ENCODE measurements at regions not wholly inside any gene's neighbourhood (a gene's known extent, or its start where the extent isn't known, plus 50 kb on each side); places are given as distances from the start of the nearest gene placed in this dataset.

DNA sequence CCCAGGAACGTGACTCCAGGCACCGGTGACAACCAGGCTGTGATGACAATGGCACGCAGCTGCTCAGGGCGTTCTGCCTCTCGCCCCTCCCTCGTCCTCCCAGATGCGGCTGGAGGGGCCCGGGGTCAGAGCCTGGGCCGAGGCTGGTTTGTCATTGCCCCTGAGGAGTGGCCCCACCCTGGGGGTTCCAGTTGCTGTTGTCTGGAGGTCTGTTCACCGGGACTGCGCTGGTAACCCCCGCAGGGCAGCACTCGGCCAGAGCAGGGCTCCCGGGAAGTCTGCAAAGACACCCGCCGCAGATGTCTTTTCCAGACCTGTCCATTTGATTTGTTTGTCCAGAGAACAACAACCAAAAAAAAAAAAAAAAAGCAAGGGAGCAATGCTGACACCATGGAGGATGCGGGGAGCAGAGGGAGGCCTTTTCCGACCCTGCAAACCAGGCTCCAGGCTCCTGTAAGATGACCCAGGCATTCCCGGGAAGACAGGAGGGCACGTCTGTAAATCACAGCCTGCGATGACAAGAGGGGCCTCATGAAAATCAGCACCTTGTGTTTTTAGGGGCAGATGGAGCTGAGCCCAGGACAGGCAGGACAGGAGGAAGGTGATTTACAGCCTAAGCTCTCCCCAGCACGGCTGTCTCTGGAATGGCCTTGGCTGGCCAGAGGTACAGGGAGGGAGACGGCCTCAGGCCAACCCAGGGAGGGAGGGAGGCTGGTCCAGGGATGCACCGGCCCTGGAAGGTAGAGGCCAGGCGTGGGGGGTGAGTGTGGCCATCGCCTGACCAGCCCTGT lies 189.3 kb downstream of the ERMARD start:
- H3K27ac ChIP-seq (ENCODE audit: low read length) = no peak overlapping the region
- H3K27me3 ChIP-seq (ENCODE audit: insufficient read depth, low read length) = peaks cover 22% of the 10 kb centered on the region
- H3K9me3 ChIP-seq (ENCODE audit: insufficient read depth, low read depth, low read length) = peaks cover 5% of the 10 kb centered on the region
- no peak overlapping the region for H3K4me3 ChIP-seq (ENCODE audit: low read length)
- no peaks in the 10 kb centered on the region for H3K4me1 ChIP-seq (ENCODE audit: insufficient read depth, low read length)
- H3K36me3 ChIP-seq (ENCODE audit: insufficient read depth, low read depth, low read length) = no peaks in the 10 kb centered on the region
- H3K9ac ChIP-seq (ENCODE audit: low read depth, low read length) = no peak overlapping the region

DNA sequence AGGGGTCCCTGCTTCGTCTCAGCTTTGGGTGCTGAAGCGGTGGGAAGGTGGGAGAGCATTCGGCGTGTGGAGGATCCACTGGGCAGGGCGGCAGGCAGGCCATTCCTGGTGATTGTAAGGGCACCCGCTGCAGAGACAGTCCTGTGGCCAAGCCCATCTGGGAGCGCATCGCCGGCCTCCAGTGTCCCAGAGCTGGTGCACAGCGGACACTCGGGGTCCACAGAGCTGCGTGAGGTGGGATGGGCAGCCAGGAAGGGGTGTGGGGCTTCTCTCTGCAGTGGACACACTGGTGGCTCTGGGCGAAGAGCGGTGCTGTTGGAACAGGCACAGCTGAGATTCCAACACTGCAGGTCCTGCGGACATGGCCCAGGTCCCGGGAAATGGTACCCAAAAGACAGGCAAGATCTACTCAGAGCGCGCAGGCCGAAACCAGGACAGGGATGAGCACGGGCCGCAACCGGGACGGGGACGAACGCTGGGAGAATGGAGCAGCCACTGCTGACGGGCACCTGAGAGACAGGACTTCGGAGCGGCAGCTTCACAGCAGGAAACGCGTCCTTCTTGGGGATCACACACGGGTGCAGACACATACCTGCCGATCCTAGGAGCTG lies 188.2 kb downstream of the ERMARD start:
- H3K27ac ChIP-seq (ENCODE audit: low read length) = no peak overlapping the region
- H3K9me3 ChIP-seq (ENCODE audit: insufficient read depth, low read depth, low read length) = peaks cover 5% of the 10 kb centered on the region
- peaks cover 26% of the 10 kb centered on the region for H3K27me3 ChIP-seq (ENCODE audit: insufficient read depth, low read length)
- H3K9ac ChIP-seq (ENCODE audit: low read depth, low read length) = no peak overlapping the region
- no peaks in the 10 kb centered on the region for H3K36me3 ChIP-seq (ENCODE audit: insufficient read depth, low read depth, low read length)
- H3K4me1 ChIP-seq (ENCODE audit: insufficient read depth, low read length) = no peaks in the 10 kb centered on the region
- no peak overlapping the region for H3K4me3 ChIP-seq (ENCODE audit: low read length)

DNA sequence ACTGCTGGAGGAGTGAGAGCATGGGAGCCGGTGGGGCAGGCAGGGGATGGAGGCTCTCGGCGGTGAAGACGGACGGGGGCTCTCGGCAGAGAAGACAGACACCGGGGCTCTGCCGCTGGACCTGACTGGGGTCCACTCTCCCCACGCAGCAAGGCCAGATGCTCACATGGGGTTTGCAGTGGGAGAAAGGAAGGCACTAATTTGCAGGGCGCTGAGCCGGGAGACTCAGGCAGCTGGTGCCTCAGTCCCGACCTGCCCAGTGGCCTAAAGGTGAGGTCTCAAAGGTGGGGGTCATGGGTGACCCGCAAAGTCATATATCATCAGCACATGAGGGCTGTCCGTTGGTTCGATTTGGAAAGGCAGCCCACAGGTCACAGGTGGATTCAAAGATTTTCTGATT lies 187.3 kb downstream of the ERMARD start:
- H3K27me3 ChIP-seq (ENCODE audit: insufficient read depth, low read length) = peaks cover 26% of the 10 kb centered on the region
- no peaks in the 10 kb centered on the region; the same call in 1 of the 2 replicates for H3K4me1 ChIP-seq (ENCODE audit: insufficient read depth, low read length)
- H3K9me3 ChIP-seq (ENCODE audit: insufficient read depth, low read depth, low read length) = no peaks in the 10 kb centered on the region; the same call in 1 of the 2 replicates
- H3K27ac ChIP-seq (ENCODE audit: low read length) = no peak overlapping the region
- H3K9ac ChIP-seq (ENCODE audit: low read depth, low read length) = no peak overlapping the region
- H3K36me3 ChIP-seq (ENCODE audit: insufficient read depth, low read depth, low read length) = no peaks in the 10 kb centered on the region
- H3K4me3 ChIP-seq (ENCODE audit: low read length) = no peak overlapping the region

DNA sequence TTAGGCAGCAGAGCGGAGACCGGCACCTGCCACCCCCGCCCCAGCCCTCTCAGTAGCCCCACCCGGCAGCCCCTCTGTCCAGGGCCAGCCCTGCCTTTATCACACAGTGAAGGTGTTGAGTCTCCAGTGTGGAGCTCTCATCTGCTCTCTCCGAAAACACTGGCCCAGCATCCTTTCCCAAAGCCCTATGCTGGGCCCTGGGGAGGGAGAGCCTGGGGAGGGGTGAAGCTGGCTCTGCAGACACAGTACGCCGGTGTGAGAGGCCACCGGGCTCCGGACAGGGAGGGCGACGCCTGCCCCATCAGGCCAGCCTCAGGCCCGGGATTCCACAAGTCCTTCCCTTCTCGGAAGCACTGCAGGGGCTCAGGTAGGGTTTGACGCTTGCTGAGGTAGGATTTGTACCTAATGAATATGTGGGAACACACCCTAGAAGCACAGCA lies 186.9 kb downstream of the ERMARD start:
- peaks cover 26% of the 10 kb centered on the region for H3K27me3 ChIP-seq (ENCODE audit: insufficient read depth, low read length)
- no peak overlapping the region for H3K9ac ChIP-seq (ENCODE audit: low read depth, low read length)
- H3K4me1 ChIP-seq (ENCODE audit: insufficient read depth, low read length) = no peaks in the 10 kb centered on the region; the same call in 1 of the 2 replicates
- H3K36me3 ChIP-seq (ENCODE audit: insufficient read depth, low read depth, low read length) = no peaks in the 10 kb centered on the region
- no peak overlapping the region for H3K27ac ChIP-seq (ENCODE audit: low read length)
- H3K4me3 ChIP-seq (ENCODE audit: low read length) = no peak overlapping the region
- no peaks in the 10 kb centered on the region for H3K9me3 ChIP-seq (ENCODE audit: insufficient read depth, low read depth, low read length)

DNA sequence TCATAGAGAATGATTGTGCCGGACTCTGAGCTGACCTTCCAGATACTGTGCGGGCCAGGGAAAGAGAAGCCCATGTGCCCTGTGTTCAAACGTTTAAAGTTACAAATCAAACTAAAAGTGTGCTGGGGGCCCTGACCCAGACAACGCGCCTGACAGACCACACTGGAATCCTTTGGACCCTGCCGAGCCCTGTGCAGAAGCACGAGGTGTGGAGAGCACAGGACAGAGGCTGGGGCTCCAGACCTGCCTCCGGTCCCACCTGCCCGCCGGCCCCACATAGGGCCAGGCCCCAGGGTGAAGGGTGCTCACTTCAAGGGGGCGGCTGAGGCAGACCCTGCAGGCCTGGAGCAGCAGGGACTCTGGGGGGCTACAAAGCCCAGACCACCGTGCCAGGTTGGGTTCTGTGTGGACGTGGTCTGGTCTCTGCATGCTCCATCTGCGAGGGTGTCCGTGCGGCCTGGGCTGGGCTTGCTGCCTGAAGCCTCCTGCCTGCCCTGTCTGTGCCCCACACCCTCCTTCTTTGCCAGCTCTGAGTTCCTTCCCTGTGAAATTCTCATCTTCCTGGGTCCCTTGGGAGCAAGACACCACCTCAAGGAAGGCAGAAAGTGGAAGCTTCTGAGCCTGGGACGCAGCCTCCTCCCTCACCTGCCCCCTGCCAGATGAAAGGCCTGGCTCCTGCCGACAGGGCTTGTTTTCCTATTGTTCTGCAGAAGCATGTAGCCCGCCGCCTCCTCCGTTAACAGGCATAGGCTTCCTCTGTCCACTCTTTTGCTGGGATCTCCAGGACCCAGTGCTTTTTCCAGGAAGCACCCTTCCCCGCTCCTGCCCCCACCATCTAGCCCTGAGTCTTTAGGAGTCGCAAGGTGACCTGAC lies 186.2 kb downstream of the ERMARD start:
- Histone ChIP-seq H3K9ac (ENCODE audit: low read depth, low read length) (no peak overlapping the region), H3K36me3 (ENCODE audit: insufficient read depth, low read depth, low read length) (no peaks in the 10 kb centered on the region), H3K4me3 (ENCODE audit: low read length) (no peak overlapping the region), H3K27ac (ENCODE audit: low read length) (no peak overlapping the region), H3K4me1 (ENCODE audit: insufficient read depth, low read length) (no peaks in the 10 kb centered on the region; the same call in 1 of the 2 replicates), H3K9me3 (ENCODE audit: insufficient read depth, low read depth, low read length) (no peaks in the 10 kb centered on the region), H3K27me3 (ENCODE audit: insufficient read depth, low read length) (peaks cover 26% of the 10 kb centered on the region)

DNA sequence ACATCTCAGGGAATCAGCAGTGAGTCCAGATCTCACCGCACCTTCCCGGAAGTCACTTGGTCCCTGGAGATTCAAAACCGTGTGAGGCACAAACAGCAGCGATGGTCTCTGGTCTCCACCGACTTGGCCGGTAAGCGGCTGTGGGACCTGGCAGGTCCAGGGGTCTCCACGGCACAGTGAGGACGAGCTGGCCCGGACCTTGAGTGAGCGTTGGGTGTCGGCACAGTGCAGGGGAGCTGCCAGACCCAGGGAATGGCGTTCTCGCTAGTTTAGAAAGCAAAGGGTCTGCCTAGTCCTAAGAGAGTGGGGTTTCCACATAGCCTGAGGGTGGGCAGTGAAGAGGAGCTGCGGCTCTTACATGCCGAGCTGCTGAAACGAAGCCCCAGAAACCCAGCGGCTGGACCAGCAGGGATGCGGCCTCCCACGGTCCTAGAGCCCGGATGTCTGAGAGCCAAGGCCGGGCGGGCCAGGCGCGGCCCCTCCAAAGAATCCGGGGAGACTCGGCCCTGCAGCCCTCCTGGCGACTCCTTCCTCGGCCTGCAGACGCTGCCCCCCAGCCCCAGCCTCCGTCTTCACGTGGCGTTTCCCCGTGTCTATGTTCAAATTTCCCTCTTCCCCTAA lies 185.0 kb downstream of the ERMARD start:
- Histone ChIP-seq H3K4me1 (ENCODE audit: insufficient read depth, low read length) (peaks cover 7% of the 10 kb centered on the region; the same call in 1 of the 2 replicates), H3K36me3 (ENCODE audit: insufficient read depth, low read depth, low read length) (no peaks in the 10 kb centered on the region), H3K27ac (ENCODE audit: low read length) (no peak overlapping the region), H3K9ac (ENCODE audit: low read depth, low read length) (no peak overlapping the region), H3K4me3 (ENCODE audit: low read length) (no peak overlapping the region), H3K27me3 (ENCODE audit: insufficient read depth, low read length) (peaks cover 26% of the 10 kb centered on the region), H3K9me3 (ENCODE audit: insufficient read depth, low read depth, low read length) (no peaks in the 10 kb centered on the region)

DNA sequence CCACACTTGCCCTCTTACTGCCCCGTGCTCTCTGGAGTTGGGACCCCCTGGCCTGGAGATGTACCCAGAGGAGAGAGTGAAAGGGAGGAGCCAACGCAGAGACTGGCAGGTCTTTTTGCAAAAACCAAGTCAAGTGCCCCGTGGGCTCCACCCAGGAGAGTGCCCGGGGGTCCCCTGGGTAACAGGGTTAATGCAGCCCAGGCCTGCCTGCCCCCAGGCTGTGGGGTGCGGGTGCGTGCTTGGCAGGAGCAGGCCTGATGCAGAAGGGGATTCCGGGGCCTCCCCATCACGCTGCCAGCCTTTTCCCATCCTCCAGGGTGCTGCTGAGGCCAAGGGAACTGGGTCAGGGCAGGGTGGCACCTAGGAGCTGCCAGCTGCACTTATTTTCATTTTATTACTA lies 184.4 kb downstream of the ERMARD start:
- no peak overlapping the region for H3K4me3 ChIP-seq (ENCODE audit: low read length)
- H3K27me3 ChIP-seq (ENCODE audit: insufficient read depth, low read length) = peaks cover 26% of the 10 kb centered on the region
- H3K4me1 ChIP-seq (ENCODE audit: insufficient read depth, low read length) = peaks cover 7% of the 10 kb centered on the region; the same call in 1 of the 2 replicates
- no peak overlapping the region for H3K9ac ChIP-seq (ENCODE audit: low read depth, low read length)
- H3K9me3 ChIP-seq (ENCODE audit: insufficient read depth, low read depth, low read length) = no peaks in the 10 kb centered on the region
- no peaks in the 10 kb centered on the region for H3K36me3 ChIP-seq (ENCODE audit: insufficient read depth, low read depth, low read length)
- no peak overlapping the region for H3K27ac ChIP-seq (ENCODE audit: low read length)

DNA sequence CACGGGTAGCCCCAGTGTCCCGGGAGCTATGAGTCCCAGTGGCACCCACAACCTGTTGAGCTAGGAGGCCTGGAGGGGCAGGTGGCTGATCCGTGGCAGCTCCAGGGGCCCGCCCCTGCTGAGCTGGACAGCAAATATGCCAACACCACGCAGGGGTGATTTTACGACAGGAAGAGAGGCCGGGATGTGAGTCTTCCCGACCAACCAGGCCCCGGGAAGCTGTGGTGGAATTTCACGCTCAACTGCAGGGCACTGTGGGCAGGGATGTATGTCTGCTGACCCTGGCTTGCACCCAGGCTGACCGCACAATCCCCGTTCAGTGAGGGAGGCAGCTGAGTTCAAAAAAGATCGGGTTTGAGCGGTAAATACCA lies 183.9 kb downstream of the ERMARD start:
- Histone ChIP-seq H3K27me3 (ENCODE audit: insufficient read depth, low read length) (peaks cover 26% of the 10 kb centered on the region), H3K4me1 (ENCODE audit: insufficient read depth, low read length) (peaks cover 7% of the 10 kb centered on the region; the same call in 1 of the 2 replicates), H3K27ac (ENCODE audit: low read length) (no peak overlapping the region), H3K9me3 (ENCODE audit: insufficient read depth, low read depth, low read length) (no peaks in the 10 kb centered on the region), H3K9ac (ENCODE audit: low read depth, low read length) (no peak overlapping the region), H3K4me3 (ENCODE audit: low read length) (no peak overlapping the region), H3K36me3 (ENCODE audit: insufficient read depth, low read depth, low read length) (no peaks in the 10 kb centered on the region)

DNA sequence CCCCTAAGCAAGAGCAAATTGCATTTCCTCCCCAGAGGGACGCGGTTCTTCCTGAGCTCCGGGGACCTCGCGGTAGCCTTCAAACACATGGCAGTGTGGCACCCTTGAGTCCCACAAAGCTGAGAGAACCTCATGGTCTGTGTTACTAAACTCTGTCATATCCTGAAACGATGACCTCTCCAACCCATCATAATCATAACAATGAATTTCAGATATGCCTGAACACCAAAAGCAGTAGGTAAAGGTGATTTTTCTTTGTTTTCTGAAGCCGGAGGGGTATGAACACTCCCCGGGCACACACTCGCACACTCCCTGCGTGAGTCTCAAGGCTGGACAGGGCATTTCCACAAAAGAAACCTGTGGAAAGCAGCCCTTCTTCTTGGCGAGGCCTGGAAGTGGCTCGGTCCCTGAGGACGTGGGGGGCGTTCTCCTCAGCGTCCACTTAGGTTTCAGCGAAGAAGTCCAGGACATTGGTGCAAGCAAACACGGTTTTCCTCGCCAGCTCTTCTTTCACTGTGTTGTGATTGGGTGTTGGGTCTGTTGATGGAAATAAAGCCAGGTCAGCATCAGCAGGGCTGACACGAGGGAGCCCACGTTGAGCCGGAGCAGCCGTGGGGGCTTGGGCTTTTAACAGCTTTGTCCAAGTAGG lies 183.4 kb downstream of the ERMARD start:
- Histone ChIP-seq H3K9me3 (ENCODE audit: insufficient read depth, low read depth, low read length) (no peaks in the 10 kb centered on the region), H3K27ac (ENCODE audit: low read length) (no peak overlapping the region), H3K4me1 (ENCODE audit: insufficient read depth, low read length) (peaks cover 7% of the 10 kb centered on the region; the same call in 1 of the 2 replicates), H3K9ac (ENCODE audit: low read depth, low read length) (no peak overlapping the region), H3K4me3 (ENCODE audit: low read length) (no peak overlapping the region), H3K36me3 (ENCODE audit: insufficient read depth, low read depth, low read length) (no peaks in the 10 kb centered on the region), H3K27me3 (ENCODE audit: insufficient read depth, low read length) (peaks cover 26% of the 10 kb centered on the region)

DNA sequence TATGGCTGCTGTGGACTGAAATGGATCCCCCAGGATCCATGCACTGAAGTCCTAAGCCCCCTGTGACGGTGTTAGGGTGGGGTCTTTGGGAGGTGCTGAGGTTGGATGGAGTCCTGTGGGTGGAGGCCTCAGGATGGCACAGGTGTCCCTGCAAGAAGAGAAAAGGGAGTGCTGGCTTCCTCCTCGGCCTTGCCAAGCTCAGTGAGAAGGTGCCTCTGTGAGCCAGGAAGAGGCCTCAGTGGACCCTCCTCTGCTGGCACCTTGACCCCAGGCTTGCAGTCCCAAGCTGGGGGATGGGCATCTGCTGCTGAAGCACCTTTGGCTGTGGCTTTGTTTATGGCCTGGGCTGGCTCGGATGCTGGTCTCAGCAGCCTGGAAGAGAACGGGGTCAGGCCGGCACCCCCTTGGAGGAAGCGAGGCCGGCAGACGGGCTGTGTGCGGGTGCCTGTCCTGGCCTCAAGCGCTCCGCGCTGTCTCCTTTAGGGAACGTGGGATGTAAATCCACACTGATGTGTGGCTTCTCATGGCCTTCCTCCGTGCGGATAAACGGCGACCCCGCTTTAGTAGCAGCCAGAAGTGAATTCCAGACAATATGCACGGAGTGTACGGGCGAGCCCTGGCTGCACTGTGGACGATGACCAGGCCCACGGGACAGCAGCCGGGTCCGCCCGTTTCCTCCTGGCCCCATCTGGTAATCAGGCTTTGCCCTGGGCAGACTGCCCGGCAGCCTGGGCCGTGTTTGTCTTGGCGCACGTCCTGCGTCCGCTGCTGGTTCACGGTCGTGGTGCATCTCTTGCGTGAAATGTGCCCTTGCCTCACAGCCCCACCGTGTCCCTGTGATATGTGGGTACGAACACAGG lies 182.6 kb downstream of the ERMARD start:
- no peak overlapping the region for H3K4me3 ChIP-seq (ENCODE audit: low read length)
- H3K4me1 ChIP-seq (ENCODE audit: insufficient read depth, low read length) = peaks cover 7% of the 10 kb centered on the region; the same call in 1 of the 2 replicates
- no peaks in the 10 kb centered on the region for H3K9me3 ChIP-seq (ENCODE audit: insufficient read depth, low read depth, low read length)
- H3K9ac ChIP-seq (ENCODE audit: low read depth, low read length) = no peak overlapping the region
- H3K27ac ChIP-seq (ENCODE audit: low read length) = no peak overlapping the region
- peaks cover 25% of the 10 kb centered on the region for H3K27me3 ChIP-seq (ENCODE audit: insufficient read depth, low read length)
- H3K36me3 ChIP-seq (ENCODE audit: insufficient read depth, low read depth, low read length) = no peaks in the 10 kb centered on the region

Measured in iPS-20b (cell line).